DLD1 (cell line): ENCODE measurements at regions not wholly inside any gene's neighbourhood (a gene's known extent, or its start where the extent isn't known, plus 50 kb on each side); places are given as distances from the start of the nearest gene placed in this dataset.

Experiments used
- in situ Hi-C: cut with HindIII; loops from 2 replicates; pipeline ENCODE4 v1.10.0; 2017; ENCODE audit warnings: low sequenced_read_pairs

GRCh38 chr5:57551251-57551650 lies 68.6 kb upstream of the ACTBL2 start:
- in situ Hi-C loops: no loop called here

DNA sequence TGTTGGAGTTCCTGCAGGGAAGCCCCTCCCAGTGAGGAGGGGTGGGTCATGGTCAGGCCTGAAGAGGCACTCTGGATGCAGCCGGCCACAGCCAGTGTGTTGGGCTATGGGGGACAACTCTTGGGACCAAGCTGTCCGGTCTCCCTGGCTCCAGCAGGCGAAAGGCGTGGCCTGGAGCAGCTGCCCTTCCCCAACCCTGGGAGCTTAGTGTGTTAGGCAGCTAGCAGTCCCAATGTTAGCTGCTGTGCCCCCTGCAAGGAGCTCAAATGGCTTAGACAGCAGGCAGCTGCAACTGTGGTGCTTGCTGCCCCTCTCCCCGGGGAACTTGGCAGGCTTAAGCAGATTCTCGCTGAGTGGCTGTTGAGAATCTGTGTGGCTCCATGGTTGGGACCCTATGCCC lies 67.5 kb upstream of the ACTBL2 start:
- in situ Hi-C loops: no loop called here

DNA sequence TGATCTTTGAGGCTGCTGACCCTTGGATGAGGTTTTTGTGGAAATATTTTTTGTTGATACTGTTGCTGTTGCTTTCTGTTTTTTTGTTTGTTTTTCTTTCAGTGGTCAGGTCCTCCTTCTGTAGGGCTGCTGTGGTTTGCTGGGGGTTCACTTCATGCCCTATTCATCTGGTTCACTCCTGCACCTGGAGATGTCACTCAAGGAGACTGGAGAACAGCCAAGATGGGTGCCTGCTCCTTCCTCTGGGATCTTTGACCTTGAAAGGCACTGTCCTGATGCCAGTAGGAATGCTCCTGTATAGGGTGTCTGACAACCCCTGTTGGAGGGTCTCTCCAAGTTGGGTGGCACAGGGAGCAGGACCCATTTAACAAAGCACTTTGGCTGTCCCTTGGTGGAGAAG lies 67.0 kb upstream of the ACTBL2 start:
- in situ Hi-C loops: no loop called here

GRCh38 chr5:57540823-57541222 lies 58.2 kb upstream of the ACTBL2 start:
- in situ Hi-C loops: no loop called here

GRCh38 chr5:57539281-57539701 lies 56.7 kb upstream of the ACTBL2 start:
- in situ Hi-C loops: no loop called here

GRCh38 chr5:57538341-57538955 lies 55.8 kb upstream of the ACTBL2 start:
- in situ Hi-C loops: no loop called here

DNA sequence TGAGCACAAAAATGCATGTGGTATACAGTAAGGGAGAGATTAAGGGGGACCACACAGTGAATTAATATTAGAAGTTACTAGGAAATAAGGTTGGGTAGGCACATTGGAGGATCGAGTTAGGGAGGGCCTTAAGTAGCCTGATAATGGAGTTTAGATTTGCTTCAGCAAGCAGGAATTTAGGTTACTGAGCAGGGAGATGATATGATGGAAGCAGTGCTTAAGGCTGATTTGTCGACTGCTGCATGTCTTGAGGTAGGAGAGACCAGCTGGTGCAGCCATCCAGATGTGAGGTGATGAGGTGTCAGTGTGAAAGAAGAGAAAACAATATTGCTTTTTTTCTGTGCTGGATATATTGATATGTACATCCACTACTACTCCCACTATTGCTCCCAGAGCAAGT lies 55.2 kb upstream of the ACTBL2 start:
- in situ Hi-C loops: no loop called here

- in situ Hi-C loops: no loop called here
These were observed 50.2 kb upstream of the ACTBL2 start for GRCh38 chr5:57532513-57533497.
